Hypothalamus (tissue), 51 donors: ENCODE measurements at regions not wholly inside any gene's neighbourhood (a gene's known extent, or its start where the extent isn't known, plus 50 kb on each side); places are given as distances from the start of the nearest gene placed in this dataset.

Source experiments
- DNase-seq, 51 donors: peaks; one replicate each; lab custom pipeline; 2025; lab: John Stamatoyannopoulos, UW

GRCh38 chr2:239612133-239612532, 211.3 kb upstream of the HDAC4 start:
- no peak for DNase-seq

DNA sequence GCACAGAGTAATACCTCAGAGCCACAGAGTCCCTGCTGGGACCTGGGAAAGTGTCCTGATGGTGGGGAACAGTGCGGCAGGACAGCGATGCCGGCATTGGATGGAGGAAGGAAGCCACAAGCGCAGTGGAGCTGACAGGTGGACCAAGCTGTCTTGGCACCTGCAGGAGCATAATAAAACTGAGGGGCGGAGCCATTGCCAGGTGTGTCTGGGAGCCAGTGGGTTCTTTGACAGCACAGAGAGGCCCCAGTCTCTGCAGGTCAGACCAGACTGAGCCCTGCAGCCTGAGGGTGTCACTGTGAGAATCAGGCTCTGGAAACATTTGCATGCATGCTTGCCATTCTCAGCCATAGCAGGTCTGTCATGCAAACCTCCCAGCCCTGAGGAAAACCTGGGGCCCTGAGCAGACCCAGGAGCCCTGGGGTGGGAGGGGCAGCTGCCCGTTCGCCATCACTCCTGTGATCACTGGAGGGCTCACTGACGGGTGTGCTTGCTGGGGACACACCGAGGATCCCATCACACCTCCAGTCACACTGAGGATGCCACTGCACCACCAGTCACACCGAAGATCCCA, 210.5 kb upstream of the HDAC4 start:
- DNase-seq, result no peak

DNA sequence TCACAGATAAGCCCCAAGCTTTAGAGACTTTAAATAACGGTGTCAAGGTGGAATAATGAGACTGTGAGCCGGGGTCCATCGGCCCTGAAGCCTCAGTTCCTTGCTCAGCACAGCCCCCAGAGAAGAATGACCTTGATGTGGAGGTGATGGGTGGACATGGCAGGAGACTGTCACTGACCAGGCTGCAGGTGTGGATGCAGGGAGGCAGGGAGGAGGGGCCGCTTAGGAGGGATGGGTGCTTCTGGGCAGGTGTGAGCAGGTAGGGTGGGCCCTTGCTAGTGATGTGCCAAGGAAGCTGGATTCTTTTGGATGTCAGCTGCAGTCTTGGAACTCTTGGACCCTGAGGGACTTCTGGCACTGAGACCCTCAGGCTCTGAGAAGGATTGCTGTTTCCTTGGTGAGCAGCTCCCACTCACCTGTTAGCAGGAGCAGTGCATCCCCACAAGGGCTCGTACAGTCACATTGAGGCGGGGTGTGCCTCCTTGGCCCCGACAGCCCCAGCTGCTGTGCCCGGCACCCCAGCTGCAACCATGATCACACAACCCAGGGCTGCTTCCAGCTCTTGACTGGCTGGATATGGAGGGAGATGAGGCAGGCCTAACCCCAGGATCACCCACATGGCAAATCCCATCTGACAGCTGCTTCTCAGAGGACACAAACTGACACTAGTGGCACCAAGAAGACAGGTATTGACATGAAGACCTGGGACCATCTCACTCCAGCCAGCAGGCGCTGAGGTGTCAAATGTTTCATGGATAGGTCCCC, 209.8 kb upstream of the HDAC4 start:
- no peak for DNase-seq

DNA sequence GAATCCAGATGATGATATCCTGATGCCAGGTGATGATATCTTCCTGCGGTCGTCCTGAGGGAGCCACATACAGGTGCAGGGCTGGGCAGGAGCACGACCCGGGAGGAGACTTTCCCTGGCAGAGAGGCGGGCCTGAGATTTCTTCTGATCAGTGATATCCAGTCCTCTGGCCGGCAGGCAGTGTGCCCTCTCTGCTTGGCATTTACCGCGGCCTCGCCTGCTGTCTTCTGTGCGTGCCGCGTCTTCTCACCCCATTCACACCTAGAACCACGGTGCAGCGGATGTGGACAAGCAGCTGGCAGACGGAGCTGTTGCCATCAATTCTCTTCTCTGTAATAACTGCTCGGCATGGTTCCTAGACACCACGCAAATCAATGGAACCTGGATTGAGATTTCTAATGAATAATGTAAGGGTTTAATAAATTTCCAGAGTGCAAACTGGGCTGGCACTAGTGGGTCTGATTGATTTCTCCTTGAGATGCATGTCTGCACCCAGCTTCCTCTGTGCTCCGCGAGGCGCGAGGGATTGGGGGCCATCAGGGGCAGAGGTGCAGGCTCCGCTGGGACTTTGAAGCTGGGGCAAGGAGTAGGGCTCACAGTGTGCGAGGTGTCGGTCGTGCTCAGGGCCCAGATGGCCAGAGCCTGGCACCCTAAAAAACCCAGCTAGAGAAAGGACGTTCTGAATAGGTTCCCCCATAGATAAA, 208.9 kb upstream of the HDAC4 start:
- DNase-seq, result no peak

DNA sequence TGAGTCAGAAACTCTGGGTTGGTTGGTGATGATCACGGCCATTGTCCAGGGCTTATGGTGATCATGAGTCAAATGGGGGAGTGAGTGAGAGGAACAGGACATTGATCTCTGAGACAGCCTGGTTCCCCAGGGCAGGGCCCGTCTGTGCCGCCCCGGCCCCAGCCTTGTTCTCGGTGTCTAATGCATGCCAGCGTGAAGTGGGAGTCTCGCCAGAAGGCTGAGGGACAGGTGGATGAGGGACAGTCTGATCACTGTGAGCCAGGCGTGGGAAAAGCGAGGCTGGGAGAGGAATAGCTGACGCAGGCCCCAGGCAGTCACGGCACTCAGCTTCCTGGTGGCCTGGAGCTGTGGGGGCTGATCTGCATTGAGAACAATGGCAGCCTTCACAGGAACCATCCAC, 208.3 kb upstream of the HDAC4 start:
- peak in 1 of 51 donors; percentile 8 for DNase-seq

- no peak for DNase-seq
Observed at GRCh38 chr2:239608723-239609122, 207.9 kb upstream of the HDAC4 start.

GRCh38 chr2:239608260-239608659, 207.4 kb upstream of the HDAC4 start:
- DNase-seq, result no peak

GRCh38 chr2:239607517-239608191, 206.8 kb upstream of the HDAC4 start:
- DNase-seq, result no peak

DNA sequence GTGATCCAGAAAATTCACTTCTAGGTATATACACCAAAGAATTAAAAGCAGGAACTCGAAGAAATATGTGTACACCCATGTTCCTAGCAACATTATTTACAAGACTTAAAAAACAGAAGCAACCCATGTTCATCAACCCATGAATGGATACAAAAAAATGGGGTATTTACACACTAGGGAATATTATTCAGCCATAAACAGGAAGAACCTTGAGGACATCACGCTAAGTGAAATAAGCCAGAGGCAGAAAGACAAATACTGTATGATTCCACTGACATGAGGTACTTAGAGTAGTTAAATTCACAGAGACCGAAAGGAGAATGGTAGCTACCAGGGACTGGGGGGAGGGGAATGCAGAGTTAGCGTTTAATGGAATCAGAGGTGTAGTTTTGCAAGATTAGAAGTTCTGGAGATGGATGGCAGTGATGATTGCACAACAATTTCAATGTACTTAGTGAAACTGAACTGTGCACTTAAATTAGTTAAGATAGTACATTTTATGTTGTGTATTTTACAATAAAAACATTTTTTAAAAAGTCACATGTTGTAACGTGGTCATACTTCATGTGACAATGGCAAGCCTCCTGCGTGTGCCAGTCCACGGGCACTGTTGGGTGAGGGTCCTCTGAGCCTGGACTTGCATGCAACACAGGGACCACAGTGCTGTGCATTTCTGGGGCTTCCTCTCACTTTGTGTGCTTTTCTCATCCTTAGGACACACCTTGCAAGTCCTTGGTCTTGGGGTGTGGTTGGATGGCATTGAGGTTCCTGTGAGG, 206.1 kb upstream of the HDAC4 start:
- no peak for DNase-seq

GRCh38 chr2:239605976-239606375, 205.2 kb upstream of the HDAC4 start:
- DNase-seq, result peak in 2 of 51 donors; percentile 21 to 31

GRCh38 chr2:239605409-239605808, 204.6 kb upstream of the HDAC4 start:
- no peak for DNase-seq

GRCh38 chr2:239604861-239605260, 204.0 kb upstream of the HDAC4 start:
- no peak for DNase-seq

DNA sequence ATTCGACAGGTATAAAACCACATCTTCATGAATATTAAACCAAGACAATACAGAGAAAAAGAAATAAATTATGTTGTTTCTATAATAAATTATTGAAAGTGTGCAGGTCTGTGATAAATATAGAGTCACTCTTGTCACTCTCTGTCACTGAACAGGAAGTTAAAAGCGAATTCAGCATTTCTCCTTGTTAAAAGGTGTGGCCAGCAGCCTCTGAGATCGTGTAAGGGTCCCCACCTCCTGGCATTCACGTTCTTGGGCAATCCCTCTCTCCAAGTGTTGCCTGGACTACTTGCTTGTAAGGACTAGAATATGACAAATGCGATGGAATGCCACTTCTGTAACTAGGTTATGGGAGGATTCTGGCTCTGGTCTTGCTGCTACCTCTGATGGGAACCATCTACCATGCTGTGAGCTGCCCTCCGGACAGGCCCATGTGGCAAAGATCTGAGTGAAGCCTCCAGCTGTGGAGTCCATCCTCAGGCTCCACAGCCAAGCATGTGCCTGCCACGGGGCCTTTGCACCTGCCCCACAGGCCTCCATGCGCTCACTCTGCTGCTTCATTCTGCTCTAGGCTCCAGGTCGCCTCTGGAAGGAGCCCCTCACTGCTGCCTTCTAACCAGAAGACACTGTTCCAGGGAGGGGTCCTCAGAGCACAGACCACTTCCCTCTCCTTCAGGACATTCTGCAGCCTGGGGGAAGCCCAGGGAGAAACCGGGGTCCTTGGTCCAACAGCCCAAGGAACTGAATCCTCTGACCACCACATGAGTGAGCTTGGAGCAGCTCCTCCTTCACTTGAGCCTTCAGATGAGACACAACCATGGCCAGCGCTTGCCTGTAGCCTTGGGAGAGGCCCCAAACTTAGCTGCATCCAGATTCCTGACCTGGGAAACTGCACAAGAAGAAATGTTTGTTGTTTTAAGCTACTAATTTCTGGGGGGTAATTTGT, 202.9 kb upstream of the HDAC4 start:
- no peak for DNase-seq

GRCh38 chr2:239602290-239603282, 201.8 kb upstream of the HDAC4 start:
- DNase-seq, result no peak

DNA sequence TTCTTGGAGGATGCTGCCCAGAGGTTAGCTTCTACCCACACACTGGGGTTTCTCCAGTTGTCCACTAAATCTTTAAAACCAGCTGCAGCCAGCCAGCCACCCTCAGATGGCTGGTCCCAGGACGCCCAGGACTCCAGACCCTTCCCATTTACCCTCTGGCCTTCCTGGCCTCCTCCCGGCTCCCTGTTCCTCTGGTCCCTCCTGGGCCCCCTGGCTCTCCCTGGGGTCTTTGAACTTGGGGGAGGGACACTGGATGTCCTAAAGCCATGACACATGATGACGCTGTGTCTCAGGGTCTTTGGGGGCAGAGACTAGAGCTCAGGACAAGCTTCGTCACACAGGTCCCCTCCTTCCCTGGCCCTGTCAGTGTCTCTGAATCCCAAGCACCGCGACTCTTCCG, 201.1 kb upstream of the HDAC4 start:
- DNase-seq, result no peak

DNA sequence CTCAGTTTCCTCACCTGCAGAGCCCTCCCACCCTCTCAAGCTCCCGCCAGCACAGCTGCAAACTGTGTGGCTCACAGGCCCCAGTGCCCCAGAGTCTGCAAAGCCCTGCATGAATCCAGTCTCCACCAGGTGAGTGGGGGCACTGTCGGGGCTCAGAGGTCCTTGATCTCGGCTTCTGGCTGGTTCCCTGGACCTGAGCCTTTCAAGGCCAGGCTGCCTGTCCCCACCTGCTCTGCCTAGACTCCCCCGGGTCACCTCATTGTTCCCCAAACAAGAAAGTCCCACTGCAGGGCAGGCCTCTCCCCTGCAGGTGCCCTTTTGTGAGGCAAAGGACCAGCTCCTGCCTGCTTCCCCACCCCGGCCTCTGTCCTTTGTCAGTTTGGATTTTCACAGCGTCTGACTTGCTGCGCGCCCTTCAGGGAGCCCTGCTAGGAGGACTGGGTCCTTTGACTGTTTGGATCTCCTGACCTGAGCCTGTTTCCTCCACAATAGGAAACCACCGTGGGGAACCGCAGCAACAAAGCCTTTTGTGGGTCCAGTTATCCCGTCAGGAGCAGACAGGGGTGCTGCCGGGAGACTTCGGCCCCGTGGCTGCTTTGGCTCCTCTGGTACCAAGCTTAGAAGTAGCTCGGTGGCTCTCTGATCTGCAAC, 200.5 kb upstream of the HDAC4 start:
- no peak for DNase-seq

- no peak for DNase-seq
Observed at GRCh38 chr2:239600650-239601049, 199.8 kb upstream of the HDAC4 start.
